ENCODE measurements at regions not wholly inside any gene's neighbourhood (a gene's known extent, or its start where the extent isn't known, plus 50 kb on each side); places are given as distances from the start of the nearest gene placed in this dataset.

- no peak for DNase-seq (ENCODE audit: low read depth in 2 of 2)
Measured at GRCh38 chr14:38524636-38525509, 269.0 kb upstream of the CLEC14A start.

- no peak for DNase-seq (ENCODE audit: low read depth in 2 of 2)
Measured at GRCh38 chr14:38522724-38523123, 266.8 kb upstream of the CLEC14A start.

- DNase-seq (ENCODE audit: low read depth in 2 of 2), result no peak
Measured at GRCh38 chr14:38521591-38521990, 265.7 kb upstream of the CLEC14A start.

- DNase-seq (ENCODE audit: low read depth in 2 of 2), result no peak
Measured at GRCh38 chr14:38517426-38517825, 261.5 kb upstream of the CLEC14A start.

- no peak for DNase-seq (ENCODE audit: low read depth in 2 of 2)
Measured at GRCh38 chr14:38512236-38512635, 256.3 kb upstream of the CLEC14A start.

- DNase-seq (ENCODE audit: low read depth in 2 of 2), result no peak
Measured at GRCh38 chr14:38507299-38507698, 251.4 kb upstream of the CLEC14A start.

- no peak for DNase-seq (ENCODE audit: low read depth in 2 of 2)
Measured at GRCh38 chr14:38505973-38506249, 250.0 kb upstream of the CLEC14A start.

- no peak for DNase-seq (ENCODE audit: low read depth in 2 of 2)
Measured at GRCh38 chr14:38505221-38505972, 249.5 kb upstream of the CLEC14A start.

- no peak for DNase-seq (ENCODE audit: low read depth in 2 of 2)
Measured at GRCh38 chr14:38504175-38504574, 248.3 kb upstream of the CLEC14A start.

GRCh38 chr14:38502239-38502638, 246.3 kb upstream of the CLEC14A start:
- no peak for DNase-seq (ENCODE audit: low read depth in 2 of 2)

GRCh38 chr14:38500125-38500524, 244.2 kb upstream of the CLEC14A start:
- no peak for DNase-seq (ENCODE audit: low read depth in 2 of 2)

GRCh38 chr14:38496092-38496491, 240.2 kb upstream of the CLEC14A start:
- no peak for DNase-seq (ENCODE audit: low read depth in 2 of 2)

- DNase-seq (ENCODE audit: low read depth in 2 of 2), result no peak
Measured at GRCh38 chr14:38490273-38490672, 234.4 kb upstream of the CLEC14A start.

GRCh38 chr14:38485026-38485425, 229.1 kb upstream of the CLEC14A start:
- DNase-seq (ENCODE audit: low read depth in 2 of 2), result no peak

- no peak for DNase-seq (ENCODE audit: low read depth in 2 of 2)
Measured at GRCh38 chr14:38481952-38482678, 226.2 kb upstream of the CLEC14A start.

- no peak for DNase-seq (ENCODE audit: low read depth in 2 of 2)
Measured at GRCh38 chr14:38469156-38469555, 213.3 kb upstream of the CLEC14A start.

GRCh38 chr14:38442208-38442607, 186.3 kb upstream of the CLEC14A start:
- DNase-seq (ENCODE audit: low read depth in 2 of 2), result peak; percentile 33 to 57

GRCh38 chr14:38432186-38432585, 176.3 kb upstream of the CLEC14A start:
- DNase-seq (ENCODE audit: low read depth in 2 of 2), result no peak

- DNase-seq (ENCODE audit: low read depth in 2 of 2), result no peak
Measured at GRCh38 chr14:38431156-38431555, 175.3 kb upstream of the CLEC14A start.

GRCh38 chr14:38430522-38430921, 174.6 kb upstream of the CLEC14A start:
- no peak for DNase-seq (ENCODE audit: low read depth in 2 of 2)

- no peak for DNase-seq (ENCODE audit: low read depth in 2 of 2)
Measured at GRCh38 chr14:38425324-38425976, 169.6 kb upstream of the CLEC14A start.

- DNase-seq (ENCODE audit: low read depth in 2 of 2), result no peak
Measured at GRCh38 chr14:38420048-38420447, 164.2 kb upstream of the CLEC14A start.

Measured in dermis microvascular lymphatic vessel endothelial cell (primary cell).